ENCODE measurements at regions not wholly inside any gene's neighbourhood (a gene's known extent, or its start where the extent isn't known, plus 50 kb on each side); places are given as distances from the start of the nearest gene placed in this dataset.

- H3K4me1 ChIP-seq = no peaks in the 10 kb centered on the region
- WGBS = 50% methylated on average over 5 of the region's 5 CpGs
- H3K9me3 ChIP-seq = no peaks in the 10 kb centered on the region
- intact Hi-C loops (cut with DNase I) = no loop called here
- no peaks in the 10 kb centered on the region for H3K27me3 ChIP-seq
- DNase-seq (ENCODE audit: extremely low spot score) = no peak
- no peaks in the 10 kb centered on the region for H3K36me3 ChIP-seq
- TF ChIP-seq EP300 (IDR thresholded peaks at IDR 0.05) (no peak), POLR2A (IDR thresholded peaks at IDR 0.05; ENCODE audit: low read depth) (no peak), CTCF (IDR thresholded peaks at IDR 0.05) (no peak), POLR2AphosphoS5 (IDR thresholded peaks at IDR 0.05) (no peak)
- H3K27ac ChIP-seq (replicated peaks in 1 of 4) = no peak overlapping the region
- no peak overlapping the region for H3K4me3 ChIP-seq
Observed at GRCh38 chr3:65107174-65107573, 419.4 kb upstream of the ADAMTS9 start.

- no peak for DNase-seq (ENCODE audit: extremely low spot score)
- Histone ChIP-seq H3K27me3 (no peaks in the 10 kb centered on the region), H3K27ac (replicated peaks in 1 of 4) (no peak overlapping the region), H3K9me3 (no peaks in the 10 kb centered on the region), H3K36me3 (no peaks in the 10 kb centered on the region), H3K4me1 (no peaks in the 10 kb centered on the region), H3K4me3 (no peak overlapping the region)
- intact Hi-C loops (cut with DNase I) = no loop called here
- 64% methylated on average over 1 of the region's 1 CpG for WGBS
- no peak for TF ChIP-seq EP300 (IDR thresholded peaks at IDR 0.05)
- TF ChIP-seq POLR2A (IDR thresholded peaks at IDR 0.05; ENCODE audit: low read depth) = no peak
- no peak for TF ChIP-seq POLR2AphosphoS5 (IDR thresholded peaks at IDR 0.05)
- no peak for TF ChIP-seq CTCF (IDR thresholded peaks at IDR 0.05)
Observed at GRCh38 chr3:65101450-65101849, 413.6 kb upstream of the ADAMTS9 start.

GRCh38 chr3:65098400-65098799 is 410.6 kb upstream of the ADAMTS9 start:
- no peak for DNase-seq (ENCODE audit: extremely low spot score)
- no peak overlapping the region for H3K4me3 ChIP-seq
- intact Hi-C loops (cut with DNase I) = no loop called here
- TF ChIP-seq POLR2A (IDR thresholded peaks at IDR 0.05; ENCODE audit: low read depth) (no peak), POLR2AphosphoS5 (IDR thresholded peaks at IDR 0.05) (no peak), CTCF (IDR thresholded peaks at IDR 0.05) (no peak), EP300 (IDR thresholded peaks at IDR 0.05) (no peak)
- no peaks in the 10 kb centered on the region for H3K36me3 ChIP-seq
- H3K9me3 ChIP-seq = no peaks in the 10 kb centered on the region
- 89% methylated on average over 5 of the region's 5 CpGs for WGBS
- no peak overlapping the region for H3K27ac ChIP-seq (replicated peaks in 1 of 4)
- H3K27me3 ChIP-seq = no peaks in the 10 kb centered on the region
- H3K4me1 ChIP-seq = no peaks in the 10 kb centered on the region

- 65% methylated on average over 4 of the region's 4 CpGs for WGBS
- H3K36me3 ChIP-seq = no peaks in the 10 kb centered on the region
- no peaks in the 10 kb centered on the region for H3K27me3 ChIP-seq
- H3K27ac ChIP-seq (replicated peaks in 1 of 4) = no peak overlapping the region
- H3K9me3 ChIP-seq = no peaks in the 10 kb centered on the region
- no peak overlapping the region for H3K4me3 ChIP-seq
- no peak for DNase-seq (ENCODE audit: extremely low spot score)
- intact Hi-C loops (cut with DNase I) = no loop called here
- H3K4me1 ChIP-seq = no peaks in the 10 kb centered on the region
- TF ChIP-seq POLR2AphosphoS5 (IDR thresholded peaks at IDR 0.05) (no peak), EP300 (IDR thresholded peaks at IDR 0.05) (no peak), CTCF (IDR thresholded peaks at IDR 0.05) (no peak), POLR2A (IDR thresholded peaks at IDR 0.05; ENCODE audit: low read depth) (no peak)
Observed at GRCh38 chr3:65096110-65096745, 408.4 kb upstream of the ADAMTS9 start.

- TF ChIP-seq CTCF (IDR thresholded peaks at IDR 0.05) (no peak), POLR2AphosphoS5 (IDR thresholded peaks at IDR 0.05) (no peak), EP300 (IDR thresholded peaks at IDR 0.05) (no peak), POLR2A (IDR thresholded peaks at IDR 0.05; ENCODE audit: low read depth) (no peak)
- Histone ChIP-seq H3K36me3 (no peaks in the 10 kb centered on the region), H3K4me3 (no peak overlapping the region), H3K9me3 (no peaks in the 10 kb centered on the region), H3K27me3 (no peaks in the 10 kb centered on the region), H3K4me1 (no peaks in the 10 kb centered on the region), H3K27ac (replicated peaks in 1 of 4) (no peak overlapping the region)
- no peak for DNase-seq (ENCODE audit: extremely low spot score)
- intact Hi-C loops (cut with DNase I) = no loop called here
Observed at GRCh38 chr3:65094723-65095122, 406.9 kb upstream of the ADAMTS9 start.
